B cell (primary cell): ENCODE measurements at regions not wholly inside any gene's neighbourhood (a gene's known extent, or its start where the extent isn't known, plus 50 kb on each side); places are given as distances from the start of the nearest gene placed in this dataset.

Source experiments
- CTCF ChIP-seq: fragments of 200-600 bp; IDR thresholded peaks from one replicate; pipeline ENCODE4 v1.8.0; 2022; ENCODE audit warnings: antibody characterized with exemption, mild to moderate bottlenecking
- EZH2 ChIP-seq: IDR thresholded peaks from 2 replicates; pipeline ENCODE4 v1.6.1; 2012; ENCODE audit warnings: borderline replicate concordance, low read depth, mild to moderate bottlenecking, moderate library complexity, low read length; ENCODE audit not compliant: insufficient read depth, poor library complexity, severe bottlenecking

GRCh38 chr6:6986344-6986743 is 121.4 kb upstream of the RREB1 start:
- TF ChIP-seq CTCF (no peak), EZH2 (no peak)
